Ishikawa (cell line): ENCODE measurements at regions not wholly inside any gene's neighbourhood (a gene's known extent, or its start where the extent isn't known, plus 50 kb on each side); places are given as distances from the start of the nearest gene placed in this dataset.

Source experiments
- CEBPB ChIP-seq: IDR thresholded peaks from 2 replicates; pipeline ENCODE4 v1.6.1; 2012
- CREB1 ChIP-seq: IDR thresholded peaks from 2 replicates; pipeline ENCODE4 v1.6.1; 2012; ENCODE audit warnings: low read depth
- EGR1 ChIP-seq: IDR thresholded peaks from 2 replicates; pipeline ENCODE4 v1.6.1; 2012
- EP300 ChIP-seq: IDR thresholded peaks from 2 replicates; pipeline ENCODE4 v1.6.1; 2012; ENCODE audit warnings: borderline replicate concordance
- FOXM1 ChIP-seq: IDR thresholded peaks from 2 replicates; pipeline ENCODE4 v1.6.1; 2012; ENCODE audit warnings: low read depth, borderline replicate concordance
- NFIC ChIP-seq: IDR thresholded peaks from 2 replicates; pipeline ENCODE4 v1.6.1; 2012
- RAD21 ChIP-seq: IDR thresholded peaks from 2 replicates; pipeline ENCODE4 v1.6.1; 2012; ENCODE audit warnings: low read depth
- TAF1 ChIP-seq: IDR thresholded peaks from 2 replicates; pipeline ENCODE4 v1.6.1; 2012; ENCODE audit warnings: low read depth, mild to moderate bottlenecking
- TCF12 ChIP-seq: IDR thresholded peaks from 2 replicates; pipeline ENCODE4 v1.6.1; 2012; ENCODE audit warnings: low read depth
- YY1 ChIP-seq: IDR thresholded peaks from 2 replicates; pipeline ENCODE4 v1.6.1; 2012; ENCODE audit warnings: low read depth
- TF ChIP-seq, protein P1 (sequence below): IDR thresholded peaks from 2 replicates; pipeline ENCODE4 v1.6.1; 2012
- TF ChIP-seq, protein P2 (sequence below): IDR thresholded peaks from 2 replicates; pipeline ENCODE4 v1.6.1; 2012; ENCODE audit warnings: low read depth, mild to moderate bottlenecking

DNA sequence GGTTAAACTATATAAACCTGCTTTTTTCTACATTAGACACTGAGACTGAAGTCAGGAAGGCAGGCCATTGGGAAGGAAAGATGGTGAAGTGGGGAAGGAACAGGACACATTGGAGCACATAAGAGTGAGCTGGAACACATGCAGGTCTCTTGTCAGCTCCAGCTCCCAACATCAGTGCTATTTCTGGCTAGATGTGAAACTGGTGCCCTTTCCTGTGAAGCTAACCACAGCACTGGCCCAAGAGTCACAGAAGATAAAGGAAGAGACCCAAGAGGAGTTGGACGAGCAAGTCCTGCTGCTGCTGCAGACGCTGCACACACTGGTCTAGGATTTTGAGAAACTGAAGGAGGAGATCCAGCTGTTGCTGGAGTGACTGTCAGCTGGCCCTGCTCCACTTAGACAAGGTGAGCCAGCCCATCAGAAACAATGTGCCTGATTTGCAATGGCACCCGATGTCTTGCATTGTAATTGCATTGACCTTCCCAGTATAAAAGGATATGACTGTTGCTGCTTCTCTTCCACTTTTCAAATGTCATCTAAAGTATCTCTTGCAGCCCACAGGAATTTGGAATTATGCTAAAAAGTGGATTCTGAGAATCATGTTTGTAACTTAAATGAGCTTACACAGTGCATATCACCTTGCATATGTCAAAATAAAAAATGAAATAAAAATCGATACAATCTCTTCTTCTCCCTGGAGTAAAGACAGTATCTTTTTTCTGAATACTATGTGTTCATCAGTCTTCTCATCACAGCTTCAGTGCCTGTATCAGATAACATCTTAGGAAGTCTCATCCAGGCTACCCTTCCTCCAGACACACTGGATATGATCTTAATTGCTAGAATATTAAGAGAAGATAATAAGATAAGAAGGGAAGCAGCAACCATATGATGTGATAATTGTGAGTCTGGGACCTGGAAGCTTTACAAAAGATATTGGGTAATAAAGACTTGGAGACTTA is 230.7 kb upstream of the SPRY2 start:
- TF ChIP-seq YY1 (no peak), FOXM1 (no peak), RAD21 (no peak), TAF1 (no peak), CEBPB (no peak), CREB1 (no peak), EP300 (no peak), NFIC (no peak), EGR1 (no peak), TCF12 (no peak)
- TF ChIP-seq, protein P1, sequence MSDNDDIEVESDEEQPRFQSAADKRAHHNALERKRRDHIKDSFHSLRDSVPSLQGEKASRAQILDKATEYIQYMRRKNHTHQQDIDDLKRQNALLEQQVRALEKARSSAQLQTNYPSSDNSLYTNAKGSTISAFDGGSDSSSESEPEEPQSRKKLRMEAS: no peak
- TF ChIP-seq, protein P2, sequence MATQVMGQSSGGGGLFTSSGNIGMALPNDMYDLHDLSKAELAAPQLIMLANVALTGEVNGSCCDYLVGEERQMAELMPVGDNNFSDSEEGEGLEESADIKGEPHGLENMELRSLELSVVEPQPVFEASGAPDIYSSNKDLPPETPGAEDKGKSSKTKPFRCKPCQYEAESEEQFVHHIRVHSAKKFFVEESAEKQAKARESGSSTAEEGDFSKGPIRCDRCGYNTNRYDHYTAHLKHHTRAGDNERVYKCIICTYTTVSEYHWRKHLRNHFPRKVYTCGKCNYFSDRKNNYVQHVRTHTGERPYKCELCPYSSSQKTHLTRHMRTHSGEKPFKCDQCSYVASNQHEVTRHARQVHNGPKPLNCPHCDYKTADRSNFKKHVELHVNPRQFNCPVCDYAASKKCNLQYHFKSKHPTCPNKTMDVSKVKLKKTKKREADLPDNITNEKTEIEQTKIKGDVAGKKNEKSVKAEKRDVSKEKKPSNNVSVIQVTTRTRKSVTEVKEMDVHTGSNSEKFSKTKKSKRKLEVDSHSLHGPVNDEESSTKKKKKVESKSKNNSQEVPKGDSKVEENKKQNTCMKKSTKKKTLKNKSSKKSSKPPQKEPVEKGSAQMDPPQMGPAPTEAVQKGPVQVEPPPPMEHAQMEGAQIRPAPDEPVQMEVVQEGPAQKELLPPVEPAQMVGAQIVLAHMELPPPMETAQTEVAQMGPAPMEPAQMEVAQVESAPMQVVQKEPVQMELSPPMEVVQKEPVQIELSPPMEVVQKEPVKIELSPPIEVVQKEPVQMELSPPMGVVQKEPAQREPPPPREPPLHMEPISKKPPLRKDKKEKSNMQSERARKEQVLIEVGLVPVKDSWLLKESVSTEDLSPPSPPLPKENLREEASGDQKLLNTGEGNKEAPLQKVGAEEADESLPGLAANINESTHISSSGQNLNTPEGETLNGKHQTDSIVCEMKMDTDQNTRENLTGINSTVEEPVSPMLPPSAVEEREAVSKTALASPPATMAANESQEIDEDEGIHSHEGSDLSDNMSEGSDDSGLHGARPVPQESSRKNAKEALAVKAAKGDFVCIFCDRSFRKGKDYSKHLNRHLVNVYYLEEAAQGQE: no peak
